T-helper 22 cell (primary cell): ENCODE measurements at regions not wholly inside any gene's neighbourhood (a gene's known extent, or its start where the extent isn't known, plus 50 kb on each side); places are given as distances from the start of the nearest gene placed in this dataset.
"Not testable (repeated sequence)": the region's sequence is repeated elsewhere in the genome, so short reads cannot be mapped to it uniquely, and the experiment has no call there.

Experiments used
- DNase-seq: peaks from one replicate; pipeline ENCODE4 v3.0.0-alpha.2; 2020; ENCODE audit warnings: low read depth

GRCh38 chr22:49659281-49659923, 168.3 kb downstream of the BRD1 start:
- DNase-seq, result no peak

- DNase-seq, result no peak
Observed at GRCh38 chr22:49658902-49659280, 168.8 kb downstream of the BRD1 start.

GRCh38 chr22:49657974-49658590, 169.6 kb downstream of the BRD1 start:
- DNase-seq, result no peak

- peak; percentile 53 for DNase-seq
Observed at GRCh38 chr22:49657275-49657973, 170.2 kb downstream of the BRD1 start.

- not testable (repeated sequence) for DNase-seq
Observed at GRCh38 chr22:49656883-49657274, 170.8 kb downstream of the BRD1 start.

GRCh38 chr22:49656291-49656851, 171.3 kb downstream of the BRD1 start:
- no peak for DNase-seq

- no peak for DNase-seq
Observed at GRCh38 chr22:49655168-49655812, 172.4 kb downstream of the BRD1 start.

- no peak for DNase-seq
Observed at GRCh38 chr22:49650336-49651241, 177.1 kb downstream of the BRD1 start.

- DNase-seq, result no peak
Observed at GRCh38 chr22:49649166-49650068, 178.3 kb downstream of the BRD1 start.

GRCh38 chr22:49648053-49648452, 179.6 kb downstream of the BRD1 start:
- DNase-seq, result no peak

GRCh38 chr22:49647627-49648026, 180.0 kb downstream of the BRD1 start:
- no peak for DNase-seq

GRCh38 chr22:49646876-49647275, 180.8 kb downstream of the BRD1 start:
- DNase-seq, result no peak

GRCh38 chr22:49645791-49646550, 181.7 kb downstream of the BRD1 start:
- no peak for DNase-seq

- no peak for DNase-seq
Observed at GRCh38 chr22:49645257-49645656, 182.4 kb downstream of the BRD1 start.

- no peak for DNase-seq
Observed at GRCh38 chr22:49643998-49644397, 183.7 kb downstream of the BRD1 start.

GRCh38 chr22:49643466-49643865, 184.2 kb downstream of the BRD1 start:
- DNase-seq, result no peak

GRCh38 chr22:49642741-49643140, 184.9 kb downstream of the BRD1 start:
- no peak for DNase-seq

GRCh38 chr22:49642331-49642730, 185.3 kb downstream of the BRD1 start:
- no peak for DNase-seq

GRCh38 chr22:49641770-49642313, 185.8 kb downstream of the BRD1 start:
- no peak for DNase-seq
